Endothelial cell of umbilical vein (primary cell): ENCODE measurements at regions not wholly inside any gene's neighbourhood (a gene's known extent, or its start where the extent isn't known, plus 50 kb on each side); places are given as distances from the start of the nearest gene placed in this dataset.

Experiments used
- BruUV-seq: library from RNA; stranded (reverse); fragments of 400-500 nt; replicated peaks from 2 replicates; lab custom pipeline; 2021; lab: Mats Ljungman, UMichigan
- CTCF ChIA-PET: fragments of 300-600, 350-600 bp; sonication (Branson Sonifier 250); formaldehyde crosslinking; loops from one replicate; lab custom pipeline; 2021; ENCODE audit warnings: antibody characterized with exemption, inconsistent platforms; lab: Charles Lee
- POLR2A ChIA-PET: fragments of 300-600, 350-600 bp; sonication (Branson Sonifier 250); formaldehyde crosslinking; loops from one replicate; lab custom pipeline; 2021; ENCODE audit warnings: antibody characterized with exemption, inconsistent platforms; lab: Charles Lee
- DNase-seq: peaks from one replicate; pipeline ENCODE4 v3.0.0-alpha.2; 2011; ENCODE audit warnings: low read depth, low spot score
- FAIRE-seq: peaks from 2 replicates; lab custom pipeline; 2011; peaks lifted over from hg19 to GRCh38; lab: Jason Lieb, UNC
- H2AFZ ChIP-seq: 2 replicates; pipeline ENCODE4 v1.6.0; 2012; ENCODE audit warnings: low read depth, low read length, control low read depth, inconsistent platforms
- H3K27ac ChIP-seq: 2 replicates; pipeline ENCODE4 v1.5.1; 2011; ENCODE audit warnings: low read depth, mild to moderate bottlenecking, control low read depth, low read length, moderate library complexity; ENCODE audit not compliant: insufficient read depth
- H3K27me3 ChIP-seq, 2 experiments: 2 replicates each; pipeline versions ENCODE4 v1.6.0 to v1.6.1; 2011; ENCODE audit warnings: low read length in 2 of 2, mixed read lengths in 1 of 2; ENCODE audit not compliant: control insufficient read depth in 2 of 2, insufficient read depth in 2 of 2
- H3K36me3 ChIP-seq, 2 experiments: 2 replicates in 1 of 2; 3 replicates in 1 of 2; pipeline ENCODE4 v1.5.1; 2011; ENCODE audit warnings: low read length in 2 of 2, mild to moderate bottlenecking in 1 of 2, moderate library complexity in 1 of 2; ENCODE audit not compliant: control insufficient read depth in 2 of 2, insufficient read depth in 2 of 2; ENCODE audit errors: extremely low read depth in 1 of 2
- H3K4me1 ChIP-seq: 3 replicates; pipeline ENCODE4 v1.5.1; 2011; ENCODE audit warnings: mild to moderate bottlenecking, low read length; ENCODE audit not compliant: control insufficient read depth, insufficient read depth; ENCODE audit errors: extremely low read depth
- H3K4me2 ChIP-seq: 2 replicates; pipeline ENCODE4 v1.6.1; 2011; ENCODE audit warnings: low read length, control low read depth, mixed read lengths; ENCODE audit not compliant: insufficient read depth
- H3K4me3 ChIP-seq, 3 experiments: fragments of 200-600 bp in 1 of 3; sonication (generic), shearing (Covaris generic) in 1 of 3; replicated peaks in 1 of 3; 2 replicates each; pipeline ENCODE4 v1.5.1; 2011 to 2016; ENCODE audit warnings: control low read depth in 3 of 3, low read length in 3 of 3, mild to moderate bottlenecking in 2 of 3, inconsistent platforms in 1 of 3, low read depth in 1 of 3, moderate library complexity in 1 of 3; ENCODE audit not compliant: insufficient read depth in 1 of 3
- H3K79me2 ChIP-seq: 2 replicates; pipeline ENCODE4 v1.6.0; 2012; ENCODE audit warnings: low read length, inconsistent platforms; ENCODE audit not compliant: control insufficient read depth, insufficient read depth
- H3K9ac ChIP-seq: replicated peaks from 2 replicates; pipeline ENCODE3; 2011; ENCODE audit warnings: low read length, control low read depth; ENCODE audit not compliant: insufficient read depth; ENCODE audit errors: extremely low read depth
- H3K9me1 ChIP-seq: replicated peaks from 3 replicates; pipeline ENCODE4 v1.6.0; 2011; ENCODE audit warnings: mild to moderate bottlenecking, low read length; ENCODE audit not compliant: control insufficient read depth, insufficient read depth; ENCODE audit errors: extremely low read depth
- H3K9me3 ChIP-seq: replicated peaks from 2 replicates; pipeline ENCODE4 v1.5.1; 2012; ENCODE audit warnings: low read length, inconsistent platforms; ENCODE audit not compliant: control insufficient read depth, insufficient read depth
- H4K20me1 ChIP-seq: replicated peaks from 2 replicates; pipeline ENCODE3; 2011; ENCODE audit warnings: mild to moderate bottlenecking, low read length; ENCODE audit not compliant: control insufficient read depth, insufficient read depth; ENCODE audit errors: extremely low read depth
- EZH2 ChIP-seq: IDR thresholded peaks from 2 replicates; pipeline ENCODE4 v1.6.1; 2012; ENCODE audit warnings: borderline replicate concordance, low read depth, mild to moderate bottlenecking, moderate library complexity, low read length, inconsistent platforms; ENCODE audit not compliant: severe bottlenecking
- FOS ChIP-seq: IDR thresholded peaks from 2 replicates; pipeline ENCODE4 v1.6.1; 2011; ENCODE audit warnings: mild to moderate bottlenecking, low read length, moderate library complexity, borderline replicate concordance; ENCODE audit not compliant: insufficient read depth
- GATA2 ChIP-seq: IDR thresholded peaks from 2 replicates; pipeline ENCODE4 v1.7.0; 2011; ENCODE audit warnings: low read depth, mild to moderate bottlenecking, moderate library complexity, mixed read lengths, low read length; ENCODE audit not compliant: insufficient read length, insufficient read depth
- JUN ChIP-seq: IDR thresholded peaks from 2 replicates; pipeline ENCODE4 v1.6.1; 2011; ENCODE audit warnings: borderline replicate concordance, low read depth; ENCODE audit not compliant: insufficient read length, insufficient read depth
- MYC ChIP-seq: IDR thresholded peaks from one replicate; pipeline ENCODE4 v1.6.1; 2011; ENCODE audit warnings: mild to moderate bottlenecking, low read depth, low read length
- POLR2A ChIP-seq: IDR thresholded peaks from 2 replicates; pipeline ENCODE4 v1.6.1; 2012; ENCODE audit warnings: low read depth, mild to moderate bottlenecking, control low read depth, low read length
- POLR2AphosphoS5 ChIP-seq: IDR thresholded peaks from 2 replicates; pipeline ENCODE4 v1.6.1; 2012; ENCODE audit warnings: low read depth, mild to moderate bottlenecking, control low read depth, low read length, moderate library complexity; ENCODE audit not compliant: insufficient read depth
- dilution Hi-C: fragments of 300-500 bp; cut with MboI; formaldehyde crosslinking; loops from one replicate; pipeline ENCODE4 v1.15.0; 2019; ENCODE audit warnings: low sequenced_read_pairs; ENCODE audit not compliant: extremely low pct_ligation_motif_present
- intact Hi-C: fragments of 100-400 bp; cut with micrococcal nuclease; formaldehyde crosslinking; loops from one replicate; pipeline ENCODE4 v1.10.0; 2022
- TF ChIP-seq, protein P1 (sequence below): IDR thresholded peaks from 2 replicates; pipeline ENCODE4 v1.6.1; 2011; ENCODE audit not compliant: insufficient read depth, insufficient read length
- TF ChIP-seq, protein P2 (sequence below), 2 donors: IDR thresholded peaks; 1 replicate in 1 of 2; 2 replicates in 1 of 2; pipeline ENCODE4 v1.5.1; 2011; ENCODE audit warnings: low read length in 2 of 2, mild to moderate bottlenecking in 2 of 2, moderate library complexity in 2 of 2, control low read depth in 1 of 2, inconsistent platforms in 1 of 2, low read depth in 1 of 2; ENCODE audit not compliant: insufficient read depth in 1 of 2; ENCODE audit errors: extremely low read depth in 1 of 2

DNA sequence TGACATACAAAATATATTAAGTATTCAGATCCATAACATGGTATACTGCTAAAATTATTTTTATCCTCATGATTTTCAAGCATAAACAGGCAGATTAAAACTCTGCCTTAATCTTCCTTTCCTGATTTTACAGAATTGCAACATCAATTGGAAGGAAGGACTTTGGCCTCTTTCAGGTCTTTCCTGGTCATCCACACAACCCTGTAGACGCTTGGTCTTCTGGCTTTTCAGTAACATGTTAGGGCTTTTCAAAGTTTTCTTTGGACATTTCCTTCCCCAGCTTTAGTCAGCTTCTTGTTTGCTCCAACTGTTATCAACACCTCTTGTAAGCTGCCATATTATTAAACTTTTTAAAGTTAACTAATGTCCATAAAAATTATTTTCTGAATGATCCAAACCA, 1364.9 kb upstream of the NRXN1 start:
- POLR2A ChIA-PET: no interaction called here
- FAIRE-seq: no peak

More for the DNA sequence above, 1364.9 kb upstream of the NRXN1 start:
- TF ChIP-seq, protein P1, sequence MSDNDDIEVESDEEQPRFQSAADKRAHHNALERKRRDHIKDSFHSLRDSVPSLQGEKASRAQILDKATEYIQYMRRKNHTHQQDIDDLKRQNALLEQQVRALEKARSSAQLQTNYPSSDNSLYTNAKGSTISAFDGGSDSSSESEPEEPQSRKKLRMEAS: no peak
- no peak for TF ChIP-seq JUN
- TF ChIP-seq GATA2: no peak
- no peak for TF ChIP-seq FOS
- TF ChIP-seq EZH2: no peak
- no peak for TF ChIP-seq POLR2A
- no peak for TF ChIP-seq POLR2AphosphoS5
- TF ChIP-seq, protein P2, sequence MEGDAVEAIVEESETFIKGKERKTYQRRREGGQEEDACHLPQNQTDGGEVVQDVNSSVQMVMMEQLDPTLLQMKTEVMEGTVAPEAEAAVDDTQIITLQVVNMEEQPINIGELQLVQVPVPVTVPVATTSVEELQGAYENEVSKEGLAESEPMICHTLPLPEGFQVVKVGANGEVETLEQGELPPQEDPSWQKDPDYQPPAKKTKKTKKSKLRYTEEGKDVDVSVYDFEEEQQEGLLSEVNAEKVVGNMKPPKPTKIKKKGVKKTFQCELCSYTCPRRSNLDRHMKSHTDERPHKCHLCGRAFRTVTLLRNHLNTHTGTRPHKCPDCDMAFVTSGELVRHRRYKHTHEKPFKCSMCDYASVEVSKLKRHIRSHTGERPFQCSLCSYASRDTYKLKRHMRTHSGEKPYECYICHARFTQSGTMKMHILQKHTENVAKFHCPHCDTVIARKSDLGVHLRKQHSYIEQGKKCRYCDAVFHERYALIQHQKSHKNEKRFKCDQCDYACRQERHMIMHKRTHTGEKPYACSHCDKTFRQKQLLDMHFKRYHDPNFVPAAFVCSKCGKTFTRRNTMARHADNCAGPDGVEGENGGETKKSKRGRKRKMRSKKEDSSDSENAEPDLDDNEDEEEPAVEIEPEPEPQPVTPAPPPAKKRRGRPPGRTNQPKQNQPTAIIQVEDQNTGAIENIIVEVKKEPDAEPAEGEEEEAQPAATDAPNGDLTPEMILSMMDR (IDR thresholded peaks at IDR 0.05; ENCODE audit: extremely low read depth in 1 of 2, insufficient read depth in 1 of 2, low read depth in 1 of 2, low read length in 2 of 2): no peak
- TF ChIP-seq MYC: no peak
- dilution Hi-C loops: no loop called here
- no peaks in the 10 kb centered on the region for H3K79me2 ChIP-seq
- no peak overlapping the region for H3K9ac ChIP-seq
- no peaks in the 10 kb centered on the region for H3K9me3 ChIP-seq
- intact Hi-C loops: no loop called here
- H3K9me1 ChIP-seq: no peaks in the 10 kb centered on the region
- CTCF ChIA-PET: no interaction called here
- no peak overlapping the region for H2AFZ ChIP-seq
- BruUV-seq: no TSS peak
- no peaks in the 10 kb centered on the region for H3K4me1 ChIP-seq
- DNase-seq: no peak
- H4K20me1 ChIP-seq: no peaks in the 10 kb centered on the region
- H3K36me3 ChIP-seq: no peaks in the 10 kb centered on the region
- H3K27ac ChIP-seq: no peak overlapping the region
- no peak overlapping the region for H3K4me2 ChIP-seq
- no peaks in the 10 kb centered on the region for H3K27me3 ChIP-seq
- no peak overlapping the region for H3K4me3 ChIP-seq
